ENCODE measurements at regions not wholly inside any gene's neighbourhood (a gene's known extent, or its start where the extent isn't known, plus 50 kb on each side); places are given as distances from the start of the nearest gene placed in this dataset.

- H2BK12ac ChIP-seq (ENCODE audit: insufficient read length, low read depth, low read length): no peak overlapping the region
- no peaks in the 10 kb centered on the region for H3K27me3 ChIP-seq (ENCODE audit: insufficient read depth, low read length)
- H3K27ac ChIP-seq (ENCODE audit: insufficient read length, low read depth, low read length): no peak overlapping the region
- H2BK120ac ChIP-seq (ENCODE audit: low read depth, low read length, poor library complexity, severe bottlenecking): no peak overlapping the region
- H3K9ac ChIP-seq (ENCODE audit: extremely low read depth, insufficient read length, low read length): no peak overlapping the region
- no peak overlapping the region for H2BK20ac ChIP-seq (ENCODE audit: low read depth, low read length, poor library complexity, severe bottlenecking)
- no peak overlapping the region for H2BK15ac ChIP-seq (ENCODE audit: low read depth, low read length)
- WGBS (ENCODE audit: extremely low coverage, insufficient read length, low lambda C conversion rate): no CpG with 5 or more reads among the region's 3 CpGs
- no peak for TF ChIP-seq CTCF (conservative IDR thresholded peaks at IDR 0.05)
- H2AK5ac ChIP-seq (ENCODE audit: insufficient read length, low read length): no peak overlapping the region
- no peak overlapping the region for H4K91ac ChIP-seq (ENCODE audit: insufficient read length, low read depth, low read length)
- H3K4me1 ChIP-seq (ENCODE audit: insufficient read depth, low read length): no peaks in the 10 kb centered on the region
- H3K18ac ChIP-seq (ENCODE audit: insufficient read length, low read depth, low read length): no peak overlapping the region
- H3K4me1 Mint-ChIP-seq: 0 out of 4 replicates have a peak, but pooled peaks cover 0 to 3% of the 10 kb centered on the region in 2 experiments
- H3K27ac Mint-ChIP-seq: no peak overlapping the region
- H3T11ph ChIP-seq (ENCODE audit: low read length): no peak overlapping the region
- H3K9me3 Mint-ChIP-seq: peaks cover 0 to 3% of the 10 kb centered on the region in 2 experiments; a peak in 4 of 5 replicates
- H4K5ac ChIP-seq (ENCODE audit: insufficient read length, low read depth, low read length): no peak overlapping the region
- no peaks in the 10 kb centered on the region for H3K79me2 ChIP-seq (ENCODE audit: insufficient read depth, low read length)
- H3K14ac ChIP-seq (ENCODE audit: insufficient read depth, low read length): no peak overlapping the region
- no peak overlapping the region for H3K23ac ChIP-seq (ENCODE audit: insufficient read length, low read depth, low read length)
- H4K20me1 ChIP-seq (ENCODE audit: control insufficient read depth, insufficient read depth, insufficient read length): no peaks in the 10 kb centered on the region
- H3K56ac ChIP-seq (ENCODE audit: insufficient read length, low read depth, low read length): no peak overlapping the region
- no peaks in the 10 kb centered on the region for H3K23me2 ChIP-seq (ENCODE audit: insufficient read length, low read depth, low read length, poor library complexity, severe bottlenecking)
- no peak overlapping the region for H3K4me3 Mint-ChIP-seq
- no peaks in the 10 kb centered on the region; a peak in 1 of 7 replicates for H3K36me3 Mint-ChIP-seq (ENCODE audit: insufficient read depth in 1 of 3, low read depth in 3 of 3)
- H2BK5ac ChIP-seq (ENCODE audit: insufficient read length, low read length): no peak overlapping the region
- peaks cover 2% of the 10 kb centered on the region; the same call in 1 of the 2 replicates for H3K27me3 Mint-ChIP-seq (ENCODE audit: low read depth)
- H3K79me1 ChIP-seq (ENCODE audit: insufficient read depth, low read depth, low read length, poor library complexity, severe bottlenecking): no peaks in the 10 kb centered on the region
- H4K8ac ChIP-seq (replicated peaks; ENCODE audit: insufficient read length, low read depth, low read length): no peak overlapping the region
- H2AFZ ChIP-seq (ENCODE audit: low read length): no peak overlapping the region
- H3K9me3 ChIP-seq (ENCODE audit: control insufficient read depth, low read depth, low read length): no peaks in the 10 kb centered on the region
- no peak for DNase-seq
- no peak overlapping the region for H3K4me2 ChIP-seq (ENCODE audit: insufficient read depth, insufficient read length, low read length)
- no peak overlapping the region for H3K4ac ChIP-seq (ENCODE audit: low read depth, low read length)
These were observed 321.4 kb upstream of the ETAA1 start for GRCh38 chr2:67075530-67076238.

Data from H9 (cell line).